ENCODE measurements at regions not wholly inside any gene's neighbourhood (a gene's known extent, or its start where the extent isn't known, plus 50 kb on each side); places are given as distances from the start of the nearest gene placed in this dataset.

GRCh38 chr10:85149766-85150165 lies 821.4 kb downstream of the CCSER2 start:
- H3K36me3 ChIP-seq (ENCODE audit: control insufficient read depth, insufficient read depth, low read length) = no peaks in the 10 kb centered on the region
- DNase-seq (ENCODE audit: low read depth) = no peak
- H3K27me3 ChIP-seq (ENCODE audit: control insufficient read depth, insufficient read depth, low read length) = no peaks in the 10 kb centered on the region
- ChIA-PET POLR2A (no interaction called here), CTCF (no interaction called here)
- no peak for TF ChIP-seq CTCF (IDR thresholded peaks at IDR 0.05; ENCODE audit: insufficient read depth, low read depth, low read length)
- no peak overlapping the region for H3K4me3 ChIP-seq (ENCODE audit: low read depth, low read length)

- no peak for TF ChIP-seq CTCF (IDR thresholded peaks at IDR 0.05; ENCODE audit: insufficient read depth, low read depth, low read length)
- ChIA-PET CTCF (no interaction called here), POLR2A (no interaction called here)
- DNase-seq (ENCODE audit: low read depth) = no peak
- H3K36me3 ChIP-seq (ENCODE audit: control insufficient read depth, insufficient read depth, low read length) = no peaks in the 10 kb centered on the region
- no peaks in the 10 kb centered on the region for H3K27me3 ChIP-seq (ENCODE audit: control insufficient read depth, insufficient read depth, low read length)
- H3K4me3 ChIP-seq (ENCODE audit: low read depth, low read length) = no peak overlapping the region
Measured at GRCh38 chr10:85151506-85151905, 823.1 kb downstream of the CCSER2 start.

- Histone ChIP-seq H3K36me3 (ENCODE audit: control insufficient read depth, insufficient read depth, low read length) (no peaks in the 10 kb centered on the region), H3K4me3 (ENCODE audit: low read depth, low read length) (no peak overlapping the region), H3K27me3 (ENCODE audit: control insufficient read depth, insufficient read depth, low read length) (no peaks in the 10 kb centered on the region)
- CTCF ChIA-PET = no interaction called here
- TF ChIP-seq CTCF (IDR thresholded peaks at IDR 0.05; ENCODE audit: insufficient read depth, low read depth, low read length) = no peak
- DNase-seq (ENCODE audit: low read depth) = no peak
- POLR2A ChIA-PET = no interaction called here
Measured at GRCh38 chr10:85152496-85152895, 824.1 kb downstream of the CCSER2 start.

- Histone ChIP-seq H3K4me3 (ENCODE audit: low read depth, low read length) (no peak overlapping the region), H3K36me3 (ENCODE audit: control insufficient read depth, insufficient read depth, low read length) (no peaks in the 10 kb centered on the region), H3K27me3 (ENCODE audit: control insufficient read depth, insufficient read depth, low read length) (no peaks in the 10 kb centered on the region)
- DNase-seq (ENCODE audit: low read depth) = no peak
- ChIA-PET CTCF (no interaction called here), POLR2A (no interaction called here)
- no peak for TF ChIP-seq CTCF (IDR thresholded peaks at IDR 0.05; ENCODE audit: insufficient read depth, low read depth, low read length)
Measured at GRCh38 chr10:85152911-85153310, 824.5 kb downstream of the CCSER2 start.

GRCh38 chr10:85157206-85157605 lies 828.8 kb downstream of the CCSER2 start:
- POLR2A ChIA-PET = no interaction called here
- DNase-seq (ENCODE audit: low read depth) = no peak
- no peak for TF ChIP-seq CTCF (IDR thresholded peaks at IDR 0.05; ENCODE audit: insufficient read depth, low read depth, low read length)
- Histone ChIP-seq H3K36me3 (ENCODE audit: control insufficient read depth, insufficient read depth, low read length) (no peaks in the 10 kb centered on the region), H3K27me3 (ENCODE audit: control insufficient read depth, insufficient read depth, low read length) (no peaks in the 10 kb centered on the region), H3K4me3 (ENCODE audit: low read depth, low read length) (no peak overlapping the region)
- CTCF ChIA-PET = no interaction called here
